Heart left ventricle (tissue), 13 donors: ENCODE measurements at regions not wholly inside any gene's neighbourhood (a gene's known extent, or its start where the extent isn't known, plus 50 kb on each side); places are given as distances from the start of the nearest gene placed in this dataset.

Source experiments
- POLR2A ChIP-seq, 2 donors: fragments of 450-650 bp; IDR thresholded peaks; one replicate each; pipeline ENCODE4 v1.6.1; 2017; ENCODE audit warnings: antibody characterized with exemption in 2 of 2, mild to moderate bottlenecking in 2 of 2, moderate library complexity in 2 of 2
- TF ChIP-seq, protein P1 (sequence below), 12 donors: fragments of 200-600 bp; sonication (generic) in 4 of 12; IDR thresholded peaks; one replicate each; pipeline versions ENCODE4 v1.5.0 to v1.8.0; 2018 to 2022; ENCODE audit warnings: antibody characterized with exemption in 12 of 12, mild to moderate bottlenecking in 5 of 12
- donor health status: ischemic (EF 13 %, LVEDD 7.1; RV severe dilation, severe dysfunction).
- donor health status: DM: no; HTN: yes; CAD: no.
- donor health status: DM: no; HTN: no; CAD: no.
- donor health status: ischemic (EF 25% LVEDD 6.9; RV normal size, moderate dysfunction).
- donor health status: ischemic (EF 25% LVEDD 5.7; RV mildly dilated, moderate dysfunction).
- donor health status: ischemic (EF 35%, LVEDD 5.7; RV mildly dilated, moderate dysfunction).
- donor health status: nonischemic (EF 11% LVEDD 7.7; RV severe dilation, severe dysfunction).
- donor health status: DM: yes; HTN: yes; CAD: no.
- donor health status: PGD.
- donor health status: ischemic (EF 29% LVEDD 5.4; RV normal size, mild dysfunction).
- donor health status: nonischemic (EF 23%, LVEDD 6.1; RV moderate dilation, normal function).

DNA sequence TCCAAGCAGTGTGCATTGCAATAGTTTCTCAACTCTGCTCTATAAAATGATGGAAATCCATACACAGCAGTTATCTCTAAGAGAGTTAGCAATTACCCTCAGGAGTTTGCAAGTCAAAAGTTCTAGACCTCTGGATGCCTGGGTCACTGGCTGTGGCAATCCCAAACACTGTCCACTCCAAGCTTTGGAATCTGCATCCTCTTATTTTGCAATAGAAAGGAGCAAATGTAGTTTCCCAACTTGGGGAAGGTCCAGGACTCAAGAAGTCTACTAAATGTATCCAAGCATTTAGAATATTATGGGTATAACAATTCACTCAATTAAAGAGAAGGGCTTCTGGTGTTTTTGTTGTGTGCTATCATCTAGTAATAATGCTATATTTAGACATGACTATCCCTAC, 131.3 kb upstream of the NRP1 start:
- no peak for TF ChIP-seq POLR2A (IDR thresholded peaks at IDR 0.05)
- TF ChIP-seq, protein P1, sequence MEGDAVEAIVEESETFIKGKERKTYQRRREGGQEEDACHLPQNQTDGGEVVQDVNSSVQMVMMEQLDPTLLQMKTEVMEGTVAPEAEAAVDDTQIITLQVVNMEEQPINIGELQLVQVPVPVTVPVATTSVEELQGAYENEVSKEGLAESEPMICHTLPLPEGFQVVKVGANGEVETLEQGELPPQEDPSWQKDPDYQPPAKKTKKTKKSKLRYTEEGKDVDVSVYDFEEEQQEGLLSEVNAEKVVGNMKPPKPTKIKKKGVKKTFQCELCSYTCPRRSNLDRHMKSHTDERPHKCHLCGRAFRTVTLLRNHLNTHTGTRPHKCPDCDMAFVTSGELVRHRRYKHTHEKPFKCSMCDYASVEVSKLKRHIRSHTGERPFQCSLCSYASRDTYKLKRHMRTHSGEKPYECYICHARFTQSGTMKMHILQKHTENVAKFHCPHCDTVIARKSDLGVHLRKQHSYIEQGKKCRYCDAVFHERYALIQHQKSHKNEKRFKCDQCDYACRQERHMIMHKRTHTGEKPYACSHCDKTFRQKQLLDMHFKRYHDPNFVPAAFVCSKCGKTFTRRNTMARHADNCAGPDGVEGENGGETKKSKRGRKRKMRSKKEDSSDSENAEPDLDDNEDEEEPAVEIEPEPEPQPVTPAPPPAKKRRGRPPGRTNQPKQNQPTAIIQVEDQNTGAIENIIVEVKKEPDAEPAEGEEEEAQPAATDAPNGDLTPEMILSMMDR (IDR thresholded peaks at IDR 0.05) = no peak
